CD14-positive monocyte (primary cell): ENCODE measurements at regions not wholly inside any gene's neighbourhood (a gene's known extent, or its start where the extent isn't known, plus 50 kb on each side); places are given as distances from the start of the nearest gene placed in this dataset.
A peak's percentile ranks its signal among the peaks of the same experiment; 100 is the strongest.

Experiments
- DNase-seq, 3 donors: peaks; one replicate each; pipeline ENCODE4 v3.0.0-alpha.2; 2011 to 2022
- H2AFZ ChIP-seq: 2 replicates; pipeline ENCODE4 v1.6.0; 2012; ENCODE audit warnings: mild to moderate bottlenecking, low read depth, low read length, inconsistent platforms; ENCODE audit not compliant: insufficient read depth, poor library complexity, severe bottlenecking
- H3K27ac ChIP-seq, 2 donors: 1 replicate in 1 of 2; 2 replicates in 1 of 2; pipeline ENCODE4 v1.5.1; 2012 to 2013; ENCODE audit warnings: low read length in 2 of 2, control low read depth in 1 of 2, inconsistent platforms in 1 of 2, low read depth in 1 of 2, mild to moderate bottlenecking in 1 of 2
- H3K27me3 ChIP-seq, 2 donors: one replicate each; pipeline versions ENCODE4 v1.6.0 to v1.6.1; 2011 to 2013; ENCODE audit warnings: low read length in 2 of 2; ENCODE audit not compliant: control insufficient read depth in 2 of 2, insufficient read depth in 2 of 2
- H3K36me3 ChIP-seq, 2 donors: replicated peaks in 1 of 2; 1 replicate in 1 of 2; 2 replicates in 1 of 2; pipeline versions ENCODE4 v1.5.1 to v1.6.1; 2012 to 2013; ENCODE audit warnings: low read length in 2 of 2, control low read depth in 1 of 2, inconsistent platforms in 1 of 2, mild to moderate bottlenecking in 1 of 2; ENCODE audit not compliant: insufficient read depth in 2 of 2, control insufficient read depth in 1 of 2
- H3K4me1 ChIP-seq, 2 donors: 1 replicate in 1 of 2; 2 replicates in 1 of 2; pipeline versions ENCODE4 v1.5.1 to v1.6.1; 2012 to 2013; ENCODE audit warnings: low read length in 2 of 2, control low read depth in 1 of 2, inconsistent platforms in 1 of 2, mild to moderate bottlenecking in 1 of 2, moderate library complexity in 1 of 2; ENCODE audit not compliant: insufficient read depth in 2 of 2, control insufficient read depth in 1 of 2
- H3K4me2 ChIP-seq: replicated peaks from 2 replicates; pipeline ENCODE3; 2012; ENCODE audit warnings: low read length, moderate library complexity, mild to moderate bottlenecking; ENCODE audit not compliant: poor library complexity, severe bottlenecking; ENCODE audit errors: extremely low read depth
- H3K4me3 ChIP-seq, 3 experiments: fragments of 200-600 bp in 1 of 3; sonication (generic) in 1 of 3; replicated peaks in 1 of 3; 1 replicate in 2 of 3; 2 replicates in 1 of 3; pipeline ENCODE4 v1.5.1; 2011 to 2013; ENCODE audit warnings: low read length in 3 of 3, mild to moderate bottlenecking in 3 of 3, control low read depth in 2 of 3, low read depth in 2 of 3, inconsistent platforms in 1 of 3, moderate library complexity in 1 of 3
- H3K79me2 ChIP-seq: 2 replicates; pipeline ENCODE4 v1.6.0; 2012; ENCODE audit warnings: mild to moderate bottlenecking, control low read depth, inconsistent platforms, low read length, moderate library complexity; ENCODE audit not compliant: insufficient read depth
- H3K9ac ChIP-seq: 2 replicates; pipeline ENCODE4 v1.6.0; 2017; ENCODE audit warnings: low read length, mild to moderate bottlenecking; ENCODE audit not compliant: insufficient read depth, poor library complexity, severe bottlenecking
- H3K9me3 ChIP-seq, 2 donors: replicated peaks in 1 of 2; 1 replicate in 1 of 2; 2 replicates in 1 of 2; pipeline versions ENCODE4 v1.5.1 to v1.6.1; 2012 to 2013; ENCODE audit warnings: low read length in 2 of 2, control low read depth in 1 of 2; ENCODE audit not compliant: control insufficient read depth in 1 of 2, insufficient read depth in 1 of 2
- H4K20me1 ChIP-seq: 2 replicates; pipeline ENCODE4 v1.6.0; 2012; ENCODE audit warnings: mild to moderate bottlenecking, low read length, control low read depth, moderate library complexity; ENCODE audit not compliant: insufficient read depth
- H3K27ac Mint-ChIP-seq, 7 donors: one replicate each; pipeline ENCODE4 v1.8.0; 2020; ENCODE audit warnings: mild to moderate bottlenecking in 7 of 7, mixed read lengths in 7 of 7, moderate library complexity in 6 of 7, inconsistent platforms in 2 of 7
- H3K27me3 Mint-ChIP-seq, 3 donors: one replicate each; pipeline ENCODE4 v1.8.0; 2021 to 2022; ENCODE audit warnings: low read depth in 3 of 3, mild to moderate bottlenecking in 3 of 3, mixed read lengths in 3 of 3, moderate library complexity in 3 of 3, inconsistent platforms in 1 of 3
- H3K36me3 Mint-ChIP-seq, 2 donors: one replicate each; pipeline ENCODE4 v1.8.0; 2020; ENCODE audit warnings: mixed read lengths in 2 of 2, inconsistent platforms in 1 of 2, mild to moderate bottlenecking in 1 of 2
- H3K4me1 Mint-ChIP-seq: one replicate; pipeline ENCODE4 v1.8.0; 2020; ENCODE audit warnings: mild to moderate bottlenecking, mixed read lengths
- H3K4me3 Mint-ChIP-seq, 2 donors: one replicate each; pipeline ENCODE4 v1.8.0; 2020; ENCODE audit warnings: mild to moderate bottlenecking in 2 of 2, mixed read lengths in 2 of 2, moderate library complexity in 1 of 2
- H3K9me3 Mint-ChIP-seq, 7 donors: one replicate each; pipeline ENCODE4 v1.8.0; 2020 to 2022; ENCODE audit warnings: mixed read lengths in 7 of 7, mild to moderate bottlenecking in 6 of 7, moderate library complexity in 6 of 7, inconsistent platforms in 2 of 7
- CTCF ChIP-seq: fragments of 200-600 bp; IDR thresholded peaks from one replicate; pipeline ENCODE4 v1.8.0; 2022; ENCODE audit warnings: antibody characterized with exemption, mild to moderate bottlenecking
- WGBS: methylation state at CpG from one replicate; pipeline ENCODE4 v1.1.5; 2013; ENCODE audit warnings: missing lambda C conversion rate; ENCODE audit not compliant: insufficient coverage; 5-methylcytosine and 5-hydroxymethylcytosine counted together
- intact Hi-C, 2 donors: fragments of 100-400 bp; cut with micrococcal nuclease; formaldehyde crosslinking; loops; one replicate each; pipeline versions ENCODE4 v1.15.0 to v1.15.1; 2023

DNA sequence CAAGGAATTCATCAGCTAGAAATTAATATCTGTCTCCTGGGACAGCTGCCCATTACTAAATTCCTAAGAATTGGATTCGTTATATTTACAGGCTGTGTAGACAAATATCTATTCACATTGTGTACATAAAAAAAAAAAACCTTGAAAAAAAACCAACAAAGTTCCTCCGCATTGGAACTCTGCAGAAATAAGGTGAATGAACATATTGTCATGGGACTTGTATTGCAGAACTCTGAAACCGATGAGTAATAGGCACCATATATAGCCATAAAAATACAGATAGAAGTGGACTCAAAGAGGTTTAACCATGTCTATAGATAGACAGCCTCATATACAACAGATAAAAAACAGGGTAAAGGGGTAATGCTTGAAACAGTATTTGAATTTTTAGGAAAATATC lies 909.9 kb upstream of the CHAC2 start:
- no peak overlapping the region for H3K27ac Mint-ChIP-seq
- no peaks in the 10 kb centered on the region for H3K36me3 ChIP-seq
- no peaks in the 10 kb centered on the region for H3K36me3 Mint-ChIP-seq
- no peaks in the 10 kb centered on the region for H3K27me3 Mint-ChIP-seq
- DNase-seq: no peak
- no peak overlapping the region for H3K4me3 ChIP-seq
- H3K4me1 Mint-ChIP-seq: no peaks in the 10 kb centered on the region
- H3K79me2 ChIP-seq: no peaks in the 10 kb centered on the region
- no peaks in the 10 kb centered on the region for H3K27me3 ChIP-seq
- no peak overlapping the region for H3K4me2 ChIP-seq
- TF ChIP-seq CTCF: no peak
- WGBS: no CpG with 5 or more reads among the region's 3 CpGs
- no peak overlapping the region for H3K27ac ChIP-seq
- no peaks in the 10 kb centered on the region for H3K4me1 ChIP-seq
- peaks cover 2 to 9% (median 4%) of the 10 kb centered on the region in 7 donors for H3K9me3 Mint-ChIP-seq
- intact Hi-C loops: no loop called here
- H2AFZ ChIP-seq: no peak overlapping the region
- H3K4me3 Mint-ChIP-seq: no peak overlapping the region
- no peaks in the 10 kb centered on the region for H4K20me1 ChIP-seq
- no peak overlapping the region for H3K9ac ChIP-seq
- peaks cover 5 to 7% of the 10 kb centered on the region in 2 donors for H3K9me3 ChIP-seq

DNA sequence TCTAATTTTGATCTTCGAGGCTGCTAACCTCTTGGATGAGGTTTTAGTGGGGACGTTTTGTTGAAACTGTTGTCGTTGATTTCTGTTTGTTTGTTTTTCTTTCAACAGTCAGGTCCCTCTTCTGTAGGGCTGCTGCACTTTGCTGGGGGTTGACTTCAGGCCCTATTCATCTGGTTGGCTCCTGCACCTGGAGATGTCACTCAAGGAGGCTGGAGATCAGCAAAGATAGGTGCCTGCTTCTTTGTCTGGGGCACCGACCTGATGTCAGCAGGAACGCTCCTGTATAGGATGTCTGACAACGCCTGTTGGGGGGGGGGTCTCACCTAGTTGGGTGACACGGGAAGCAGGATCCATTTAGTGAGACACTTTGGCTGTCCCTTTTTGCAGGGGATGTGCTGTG lies 915.6 kb upstream of the CHAC2 start:
- no peak for DNase-seq
- no peak for TF ChIP-seq CTCF
- Histone ChIP-seq H3K27me3 (no peaks in the 10 kb centered on the region), H3K36me3 (no peaks in the 10 kb centered on the region), H3K79me2 (no peaks in the 10 kb centered on the region), H3K27ac (no peak overlapping the region), H3K4me1 (no peaks in the 10 kb centered on the region), H2AFZ (no peak overlapping the region), H3K4me2 (no peak overlapping the region), H3K9me3 (peaks cover 14 to 23% of the 10 kb centered on the region in 2 donors), H3K4me3 (no peak overlapping the region), H3K9ac (no peak overlapping the region), H4K20me1 (no peaks in the 10 kb centered on the region)
- no peaks in the 10 kb centered on the region for H3K4me1 Mint-ChIP-seq
- H3K9me3 Mint-ChIP-seq: peaks cover 9 to 30% (median 13%) of the 10 kb centered on the region in 7 donors
- 100% methylated on average over 3 of the region's 7 CpGs for WGBS
- no peaks in the 10 kb centered on the region for H3K27me3 Mint-ChIP-seq
- H3K27ac Mint-ChIP-seq: peak overlapping the region in 1 of 7 donors; percentile 2
- H3K36me3 Mint-ChIP-seq: no peaks in the 10 kb centered on the region
- no peak overlapping the region for H3K4me3 Mint-ChIP-seq
- intact Hi-C loops: no loop called here
